HepG2 (cell line): ENCODE measurements at regions not wholly inside any gene's neighbourhood (a gene's known extent, or its start where the extent isn't known, plus 50 kb on each side); places are given as distances from the start of the nearest gene placed in this dataset.

Experiments used
- ATAC-seq: fragments of 200-7000 bp; cut with Tn5 transposase; 3 replicates; pipeline ENCODE4 v1.9.1; 2020; ENCODE audit warnings: mild to moderate bottlenecking, moderate library complexity
- BruUV-seq: library from RNA; stranded (reverse); fragments of 400-500 nt; replicated peaks from 2 replicates; lab custom pipeline; 2021; lab: Mats Ljungman, UMichigan
- CTCF ChIA-PET: fragments of 300-600 bp; formaldehyde crosslinking; extraction: SDS; loops from one replicate; lab custom pipeline; 2021; ENCODE audit warnings: low total read pairs, inconsistent platforms, low intra/inter-chr PET ratio; lab: Yijun Ruan, JAX
- POLR2A ChIA-PET: fragments of 350-600 bp; sonication (Branson Sonifier 250); formaldehyde crosslinking; loops from one replicate; lab custom pipeline; 2020; ENCODE audit warnings: antibody characterized with exemption, inconsistent platforms; lab: Yijun Ruan, JAX
- DNase-seq: peaks from one replicate; pipeline ENCODE4 v3.0.0-alpha.2; 2015; ENCODE audit warnings: low spot score
- FAIRE-seq: peaks from 3 replicates; lab custom pipeline; 2011; peaks lifted over from hg19 to GRCh38; lab: Jason Lieb, UNC
- H2AFZ ChIP-seq: one replicate; pipeline ENCODE4 v1.6.1; 2011; ENCODE audit warnings: low read length, inconsistent platforms
- H3K27ac ChIP-seq: fragments of 300-600 bp; 3 replicates; pipeline ENCODE4 v1.8.0; 2011; ENCODE audit warnings: mixed run types, mild to moderate bottlenecking, mixed read lengths, low read length, inconsistent platforms; ENCODE audit not compliant: insufficient read depth; ENCODE audit errors: extremely low read length
- H3K27me3 ChIP-seq, 2 experiments: fragments of 200-600 bp in 1 of 2; 2 replicates in 1 of 2; 3 replicates in 1 of 2; pipeline versions ENCODE4 v1.6.0 to v1.8.0; 2011; ENCODE audit warnings: low read length in 2 of 2, mild to moderate bottlenecking in 2 of 2, moderate library complexity in 2 of 2, inconsistent platforms in 1 of 2; ENCODE audit not compliant: insufficient read depth in 2 of 2, control insufficient read depth in 1 of 2
- H3K36me3 ChIP-seq, 2 experiments: fragments of 200-600 bp in 1 of 2; replicated peaks in 1 of 2; 2 replicates in 1 of 2; 3 replicates in 1 of 2; pipeline versions ENCODE4 v1.5.1 to v1.8.0; 2011; ENCODE audit warnings: low read length in 2 of 2, inconsistent platforms in 1 of 2; ENCODE audit not compliant: insufficient read depth in 2 of 2, control insufficient read depth in 1 of 2
- H3K4me1 ChIP-seq: 2 replicates; pipeline ENCODE4 v1.5.1; 2012; ENCODE audit warnings: low read length, inconsistent platforms; ENCODE audit not compliant: insufficient read depth
- H3K4me2 ChIP-seq: 2 replicates; pipeline ENCODE4 v1.6.0; 2011; ENCODE audit warnings: low read depth, low read length, inconsistent platforms
- H3K4me3 ChIP-seq, 3 experiments: fragments of 200-600 bp in 1 of 3; sonication (generic), shearing (Covaris generic) in 1 of 3; replicated peaks in 1 of 3; 2 replicates each; pipeline ENCODE4 v1.5.1; 2011 to 2016; ENCODE audit warnings: low read length in 3 of 3, inconsistent platforms in 2 of 3, low read depth in 2 of 3, mild to moderate bottlenecking in 2 of 3, control low read depth in 1 of 3, mixed read lengths in 1 of 3; ENCODE audit not compliant: insufficient read depth in 1 of 3
- H3K79me2 ChIP-seq: one replicate; pipeline ENCODE4 v1.6.1; 2011; ENCODE audit warnings: low read length, inconsistent platforms; ENCODE audit not compliant: insufficient read depth
- H3K9ac ChIP-seq: 2 replicates; pipeline ENCODE4 v1.6.0; 2011; ENCODE audit warnings: mild to moderate bottlenecking, low read depth, low read length, inconsistent platforms; ENCODE audit not compliant: insufficient read depth
- H3K9me3 ChIP-seq: 2 replicates; pipeline ENCODE4 v1.5.1; 2012; ENCODE audit warnings: mild to moderate bottlenecking, low read length
- H4K20me1 ChIP-seq: 2 replicates; pipeline ENCODE4 v1.6.0; 2011; ENCODE audit warnings: inconsistent platforms, mild to moderate bottlenecking, low read length, moderate library complexity; ENCODE audit not compliant: insufficient read depth
- MLXIP ChIP-seq: sonication (generic); formaldehyde crosslinking; IDR thresholded peaks from 2 replicates; pipeline ENCODE4 v1.9.0; 2021; ENCODE audit warnings: missing genetic modification reagents, borderline replicate concordance
- ZNF687 ChIP-seq: sonication (generic); formaldehyde crosslinking; IDR thresholded peaks from 2 replicates; pipeline ENCODE4 v1.5.1; 2020; ENCODE audit warnings: mild to moderate bottlenecking, missing genetic modification reagents, moderate library complexity
- ZNF839 ChIP-seq: sonication (generic); formaldehyde crosslinking; IDR thresholded peaks from 2 replicates; pipeline ENCODE4 v1.4.0; 2020; ENCODE audit warnings: missing genetic modification reagents, mild to moderate bottlenecking, borderline replicate concordance
- WGBS: methylation state at CpG from one replicate; pipeline ENCODE4 v1.1.6; 2017; ENCODE audit warnings: low lambda C conversion rate; 5-methylcytosine and 5-hydroxymethylcytosine counted together
- in situ Hi-C: cut with HindIII; loops from 2 replicates; pipeline ENCODE4 v1.10.0; 2017; ENCODE audit warnings: low pct_unique_long_range_greater_than_20kb; ENCODE audit not compliant: extremely low pct_ligation_motif_present
- intact Hi-C: fragments of 100-400 bp; cut with micrococcal nuclease; formaldehyde crosslinking; loops from one replicate; pipeline ENCODE4 v1.10.0; 2022; ENCODE audit not compliant: unreplicated experiment

DNA sequence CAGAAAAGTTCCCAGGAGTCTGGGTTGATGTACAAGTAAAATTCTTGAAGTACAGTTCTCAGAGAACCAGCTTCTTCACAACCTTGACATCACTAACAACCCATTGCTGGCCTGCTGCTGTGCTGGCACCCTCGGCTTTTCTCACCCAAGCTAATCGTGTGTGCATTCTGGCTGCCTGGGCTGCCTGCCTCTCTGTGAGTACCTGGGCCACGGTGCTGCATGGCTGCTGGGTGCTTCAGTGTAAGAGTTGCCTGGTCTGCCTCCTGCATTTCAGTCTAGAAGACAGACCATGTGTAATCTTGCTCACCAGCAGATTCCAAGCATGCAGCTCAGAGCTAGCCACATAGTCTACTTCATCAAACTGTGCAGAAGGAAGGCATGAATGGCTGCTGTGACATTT, 50.5 kb upstream of the MEDAG start:
- no peak overlapping the region for H3K27ac ChIP-seq
- H3K9ac ChIP-seq: no peak overlapping the region
- no peaks in the 10 kb centered on the region for H4K20me1 ChIP-seq
- FAIRE-seq: no peak
- H3K27me3 ChIP-seq: no peaks in the 10 kb centered on the region; a peak in 2 of 5 replicates
- peaks cover 60% of the 10 kb centered on the region for H3K4me1 ChIP-seq
- no peaks in the 10 kb centered on the region for H3K36me3 ChIP-seq
- in situ Hi-C loops (loop anchor here (5.0 to 10.0 kb wide), 2 partner anchors 178 to 189 kb away; no protein-coding TSS in a partner anchor), intact Hi-C loops (no loop called here)
- H3K4me3 ChIP-seq: no peak overlapping the region
- no peak overlapping the region for H2AFZ ChIP-seq
- POLR2A ChIA-PET: interaction anchor here (1.6 kb wide), 1 partner anchor 50 kb away, joined by 4 read pairs; no protein-coding TSS in a partner anchor
- 8% methylated on average over 2 of the region's 3 CpGs for WGBS
- peak overlapping the region; percentile 59 for H3K4me2 ChIP-seq
- CTCF ChIA-PET: no interaction called here
- H3K9me3 ChIP-seq: no peaks in the 10 kb centered on the region
- no TSS peak for BruUV-seq
- TF ChIP-seq MLXIP (CRISPR knock-in tag) (no peak), ZNF839 (CRISPR knock-in tag) (no peak), ZNF687 (peak; percentile 20; the same call in 1 of the 2 replicates)
- no peak for DNase-seq
- ATAC-seq: peak; percentile 17; the same call in 1 of the 3 replicates
- H3K79me2 ChIP-seq: no peaks in the 10 kb centered on the region
